ENCODE measurements at regions not wholly inside any gene's neighbourhood (a gene's known extent, or its start where the extent isn't known, plus 50 kb on each side); places are given as distances from the start of the nearest gene placed in this dataset.

- TF ChIP-seq, protein P1, sequence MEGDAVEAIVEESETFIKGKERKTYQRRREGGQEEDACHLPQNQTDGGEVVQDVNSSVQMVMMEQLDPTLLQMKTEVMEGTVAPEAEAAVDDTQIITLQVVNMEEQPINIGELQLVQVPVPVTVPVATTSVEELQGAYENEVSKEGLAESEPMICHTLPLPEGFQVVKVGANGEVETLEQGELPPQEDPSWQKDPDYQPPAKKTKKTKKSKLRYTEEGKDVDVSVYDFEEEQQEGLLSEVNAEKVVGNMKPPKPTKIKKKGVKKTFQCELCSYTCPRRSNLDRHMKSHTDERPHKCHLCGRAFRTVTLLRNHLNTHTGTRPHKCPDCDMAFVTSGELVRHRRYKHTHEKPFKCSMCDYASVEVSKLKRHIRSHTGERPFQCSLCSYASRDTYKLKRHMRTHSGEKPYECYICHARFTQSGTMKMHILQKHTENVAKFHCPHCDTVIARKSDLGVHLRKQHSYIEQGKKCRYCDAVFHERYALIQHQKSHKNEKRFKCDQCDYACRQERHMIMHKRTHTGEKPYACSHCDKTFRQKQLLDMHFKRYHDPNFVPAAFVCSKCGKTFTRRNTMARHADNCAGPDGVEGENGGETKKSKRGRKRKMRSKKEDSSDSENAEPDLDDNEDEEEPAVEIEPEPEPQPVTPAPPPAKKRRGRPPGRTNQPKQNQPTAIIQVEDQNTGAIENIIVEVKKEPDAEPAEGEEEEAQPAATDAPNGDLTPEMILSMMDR (optimal IDR thresholded peaks at IDR 0.05 in 1 of 3, IDR thresholded peaks at IDR 0.05 in 1 of 3, conservative IDR thresholded peaks at IDR 0.05 in 1 of 3; ENCODE audit: extremely low read depth in 1 of 3, insufficient read depth in 2 of 3, low read length in 3 of 3) = no peak
- no peak for TF ChIP-seq EZH2 (IDR thresholded peaks at IDR 0.05; ENCODE audit: low read length)
Observed at GRCh38 chr5:158212237-158212636, 353.3 kb upstream of the CLINT1 start.

Measured in keratinocyte (primary cell).